ENCODE measurements at regions not wholly inside any gene's neighbourhood (a gene's known extent, or its start where the extent isn't known, plus 50 kb on each side); places are given as distances from the start of the nearest gene placed in this dataset.

GRCh38 chr17:36661047-36661666 is 59.8 kb downstream of the MRM1 start:
- no peak for DNase-seq (ENCODE audit: low read depth, low spot score)
- H3K4me3 ChIP-seq (ENCODE audit: low read length): no peak overlapping the region

GRCh38 chr17:36661688-36662087 is 60.3 kb downstream of the MRM1 start:
- H3K4me3 ChIP-seq (ENCODE audit: low read length): no peak overlapping the region
- DNase-seq (ENCODE audit: low read depth, low spot score): no peak

- no peak for DNase-seq (ENCODE audit: low read depth, low spot score)
- no peak overlapping the region for H3K4me3 ChIP-seq (ENCODE audit: low read length)
Measured at GRCh38 chr17:36665417-36665816, 64.0 kb downstream of the MRM1 start.

DNA sequence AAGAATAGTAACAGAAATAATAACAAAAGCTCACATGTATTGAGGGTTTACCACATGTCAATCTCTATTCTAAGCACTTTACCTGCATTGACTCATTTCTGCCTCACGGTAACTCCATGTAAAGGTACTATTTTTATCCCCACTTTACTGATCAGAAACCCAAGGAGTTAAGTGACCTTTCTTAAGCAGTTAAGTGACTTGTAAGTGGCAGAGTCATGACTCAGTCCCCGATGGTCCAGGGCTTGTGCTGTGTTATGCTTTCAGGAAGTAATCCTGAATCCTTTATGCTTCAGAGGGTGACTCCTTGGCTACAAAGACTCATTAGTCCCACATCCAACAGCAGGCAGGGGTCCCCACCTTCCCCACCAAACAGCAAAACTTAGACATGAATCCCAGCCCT is 66.5 kb downstream of the MRM1 start:
- no peak for DNase-seq (ENCODE audit: low read depth, low spot score)
- no peak overlapping the region for H3K4me3 ChIP-seq (ENCODE audit: low read length)

DNA sequence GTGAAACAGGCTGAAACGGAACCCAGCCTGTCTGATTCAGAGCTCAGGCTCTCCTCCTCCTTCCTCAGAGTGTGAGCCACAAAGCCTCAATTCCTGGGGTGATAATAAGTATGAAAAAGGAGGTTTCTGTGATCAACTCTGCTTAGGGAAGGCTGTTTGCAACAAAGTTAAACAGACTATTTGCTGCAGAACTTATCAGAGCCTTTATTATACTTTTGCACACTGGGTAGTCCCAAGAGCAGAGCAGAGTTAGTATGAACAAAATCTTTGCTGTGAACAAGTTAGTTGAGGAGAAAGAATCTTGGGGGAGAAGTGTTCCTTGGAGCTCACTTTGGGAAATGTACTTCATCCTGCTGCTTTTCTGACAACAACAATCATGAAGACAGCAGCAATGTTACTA is 67.4 kb downstream of the MRM1 start:
- DNase-seq (ENCODE audit: low read depth, low spot score): no peak
- no peak overlapping the region for H3K4me3 ChIP-seq (ENCODE audit: low read length)

DNA sequence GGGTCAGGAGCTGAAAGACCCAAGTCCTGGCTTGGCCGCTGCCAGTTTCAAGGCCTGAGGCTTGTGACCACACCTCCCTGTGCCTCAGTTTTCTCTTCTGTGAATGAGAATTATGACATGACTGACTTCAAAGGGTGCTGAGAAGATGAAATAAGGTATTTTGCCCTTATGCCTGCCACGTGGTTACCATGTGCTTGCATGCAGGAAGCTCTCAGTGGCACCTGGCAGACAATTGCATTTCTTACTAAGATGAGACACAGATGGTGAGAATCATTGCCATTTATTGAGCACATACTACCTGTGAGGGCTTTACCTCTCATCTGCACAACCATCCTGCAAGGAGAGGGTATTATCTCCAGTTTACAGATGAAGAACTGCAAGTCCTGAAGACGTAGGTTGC is 69.8 kb downstream of the MRM1 start:
- H3K4me3 ChIP-seq (ENCODE audit: low read length): no peak overlapping the region
- DNase-seq (ENCODE audit: low read depth, low spot score): peak; percentile 62

DNA sequence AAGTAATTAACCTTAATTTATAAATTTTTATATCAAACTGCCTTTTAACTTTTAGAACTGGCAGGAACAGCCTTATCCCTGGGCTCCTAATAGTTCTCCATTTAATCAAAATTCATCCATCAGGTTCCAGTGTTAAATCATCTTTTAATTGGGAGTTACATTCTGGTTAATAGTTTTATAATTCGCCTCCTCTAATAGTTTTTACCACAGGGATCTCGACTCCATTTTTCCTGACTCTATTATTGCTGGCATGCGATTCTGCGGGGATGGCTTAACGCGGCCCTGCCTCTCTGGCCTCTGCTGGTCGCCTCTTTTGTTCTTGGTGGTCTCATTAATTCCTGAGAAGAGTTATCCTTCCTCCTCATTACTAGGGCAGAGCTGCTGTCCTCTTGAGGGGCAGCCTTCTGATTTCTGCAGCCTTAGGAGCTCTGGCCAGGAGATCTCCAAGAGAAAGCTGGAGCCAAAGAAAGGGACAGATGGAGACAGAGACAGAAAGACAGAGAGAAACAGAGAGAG is 71.1 kb downstream of the MRM1 start:
- H3K4me3 ChIP-seq (ENCODE audit: low read length): no peak overlapping the region
- no peak for DNase-seq (ENCODE audit: low read depth, low spot score)

DNA sequence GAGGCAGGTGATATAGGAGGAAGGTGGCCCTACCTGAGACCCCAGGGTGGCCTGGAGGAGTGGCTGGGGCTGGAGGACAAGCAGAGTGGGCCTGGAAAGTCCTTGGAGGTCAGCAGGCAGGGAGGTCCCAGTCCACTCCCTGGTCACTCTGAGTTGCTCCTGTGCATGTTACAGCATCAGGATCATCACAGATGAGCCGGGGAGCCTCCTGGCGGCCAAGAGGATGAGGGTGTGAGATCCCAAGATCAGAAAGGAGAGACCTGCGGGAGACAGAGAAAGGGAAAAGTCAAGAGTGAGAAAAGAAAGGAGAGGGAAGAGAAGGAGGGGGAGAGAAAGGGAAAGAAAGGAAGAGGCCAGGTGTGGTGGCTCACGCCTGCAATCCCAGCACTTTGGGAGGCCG is 71.7 kb downstream of the MRM1 start:
- H3K4me3 ChIP-seq (ENCODE audit: low read length): no peak overlapping the region
- DNase-seq (ENCODE audit: low read depth, low spot score): no peak

DNA sequence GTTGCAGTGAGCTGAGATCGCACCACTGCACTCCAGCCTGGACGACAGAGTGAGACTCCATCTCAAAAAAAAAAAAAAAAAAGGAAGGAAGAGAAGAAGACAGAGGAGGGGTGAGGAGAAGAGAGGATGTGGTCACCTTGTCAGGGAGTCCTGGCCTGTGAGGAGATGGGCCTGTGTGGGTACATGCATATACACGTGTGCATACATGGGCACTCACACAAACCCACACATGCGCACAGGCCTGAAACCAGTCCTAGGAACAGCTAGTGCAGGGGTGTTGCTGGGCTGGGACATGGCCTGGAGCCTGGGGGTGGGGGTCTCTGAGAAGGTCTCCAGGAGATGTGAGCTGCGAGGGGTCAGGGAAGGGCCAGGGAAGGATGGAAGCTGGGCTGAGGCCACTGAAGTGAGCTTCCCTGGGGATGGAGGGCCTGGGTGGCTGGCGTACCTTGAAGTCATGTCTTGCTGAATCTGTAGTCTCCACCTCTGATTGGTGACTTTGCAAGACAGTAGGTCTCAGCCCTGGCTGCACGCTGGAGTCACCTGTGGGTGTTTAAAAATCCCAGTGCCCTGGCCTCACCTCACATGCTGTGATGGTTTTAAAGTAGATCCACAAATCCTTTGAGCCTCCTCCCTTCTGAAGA is 72.4 kb downstream of the MRM1 start:
- H3K4me3 ChIP-seq (ENCODE audit: low read length): peak overlapping the region; percentile 28
- DNase-seq (ENCODE audit: low read depth, low spot score): peak; percentile 70

DNA sequence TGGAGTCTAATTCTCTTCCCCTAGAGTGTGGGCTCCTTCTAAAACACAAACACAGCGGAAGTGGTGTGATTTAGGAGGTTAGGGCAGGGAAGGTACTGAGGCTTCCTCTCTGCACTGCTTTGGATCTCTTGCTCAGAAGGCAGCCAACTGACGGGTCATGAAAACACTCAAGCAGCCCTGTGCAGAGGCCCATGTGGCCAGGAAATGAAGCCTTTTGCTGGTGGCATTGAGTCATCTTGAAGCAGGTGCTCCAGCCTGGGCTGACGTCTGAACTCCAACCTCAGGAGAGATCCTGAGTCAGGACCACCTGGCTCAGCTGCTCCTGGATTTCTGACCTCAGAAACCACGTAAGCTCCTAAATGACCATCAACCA is 72.9 kb downstream of the MRM1 start:
- H3K4me3 ChIP-seq (ENCODE audit: low read length): peak overlapping the region; percentile 28
- DNase-seq (ENCODE audit: low read depth, low spot score): peak; percentile 98

DNA sequence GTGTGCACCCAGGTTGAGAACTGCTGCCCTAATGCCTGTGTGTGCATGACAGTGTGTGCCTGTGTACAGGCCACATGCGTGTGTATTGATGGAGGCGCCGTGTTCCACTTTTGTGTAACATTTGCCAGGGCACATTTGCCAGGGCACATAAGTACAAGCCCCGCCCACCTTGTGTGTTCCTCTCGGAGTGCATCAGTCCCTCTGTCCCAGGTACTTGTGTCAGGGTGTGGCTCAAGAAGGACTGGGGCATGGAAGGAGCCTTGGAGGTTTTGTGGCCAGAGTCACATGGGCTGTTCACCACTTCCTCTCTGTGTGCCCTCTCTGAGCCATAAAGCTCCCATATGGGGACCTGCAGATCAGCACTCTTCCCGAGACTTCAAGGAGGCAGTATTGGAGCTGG is 73.9 kb downstream of the MRM1 start:
- H3K4me3 ChIP-seq (ENCODE audit: low read length): peak overlapping the region; percentile 20
- DNase-seq (ENCODE audit: low read depth, low spot score): peak; percentile 82

- DNase-seq (ENCODE audit: low read depth, low spot score): peak; percentile 54
- H3K4me3 ChIP-seq (ENCODE audit: low read length): peak overlapping the region; percentile 20
Measured at GRCh38 chr17:36675786-36676185, 74.4 kb downstream of the MRM1 start.

GRCh38 chr17:36679815-36680467 is 78.6 kb downstream of the MRM1 start:
- H3K4me3 ChIP-seq (ENCODE audit: low read length): no peak overlapping the region
- no peak for DNase-seq (ENCODE audit: low read depth, low spot score)

- DNase-seq (ENCODE audit: low read depth, low spot score): no peak
- H3K4me3 ChIP-seq (ENCODE audit: low read length): no peak overlapping the region
Measured at GRCh38 chr17:36680701-36681202, 79.4 kb downstream of the MRM1 start.

DNA sequence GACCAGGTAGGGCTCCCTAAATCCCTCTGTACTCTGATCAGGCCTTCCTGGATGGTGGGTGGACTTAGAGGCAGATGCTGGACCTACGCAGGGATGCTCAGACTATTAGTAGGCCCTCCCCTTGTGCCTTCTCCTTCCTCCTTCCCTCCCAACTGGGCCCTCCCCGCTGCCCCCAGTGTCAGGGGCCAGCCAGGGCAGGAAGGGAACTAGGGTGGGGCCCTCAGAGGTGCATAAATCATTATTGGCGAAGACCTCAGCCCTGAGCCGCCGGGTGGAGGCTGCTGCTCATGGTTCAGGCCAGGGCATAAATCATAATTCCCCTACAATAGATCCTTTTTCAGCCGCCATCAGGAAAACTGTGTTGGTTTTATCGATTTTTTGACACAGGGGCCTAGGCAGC is 81.4 kb downstream of the MRM1 start:
- no peak overlapping the region for H3K4me3 ChIP-seq (ENCODE audit: low read length)
- no peak for DNase-seq (ENCODE audit: low read depth, low spot score)

- no peak for DNase-seq (ENCODE audit: low read depth, low spot score)
- H3K4me3 ChIP-seq (ENCODE audit: low read length): no peak overlapping the region
Measured at GRCh38 chr17:36683387-36683786, 82.0 kb downstream of the MRM1 start.

DNA sequence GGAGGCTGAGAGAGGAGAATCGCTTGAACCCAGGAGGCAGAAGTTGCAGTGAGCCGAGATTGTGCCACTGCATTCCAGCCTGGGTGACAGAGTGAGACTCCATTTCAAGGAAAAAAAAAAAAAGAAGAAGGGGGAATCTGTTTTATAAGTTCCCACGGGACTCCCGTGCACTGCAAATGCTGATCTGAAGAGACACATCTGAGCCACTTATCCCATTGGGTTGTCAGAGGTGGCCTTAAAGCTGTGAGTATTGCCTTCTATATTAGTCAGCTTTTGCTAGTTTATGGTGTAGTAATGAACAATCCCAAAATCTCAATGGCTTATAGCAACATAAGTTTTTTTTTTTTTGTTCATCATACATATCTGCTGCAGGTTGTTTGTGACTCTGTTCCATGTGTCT is 82.8 kb downstream of the MRM1 start:
- no peak for DNase-seq (ENCODE audit: low read depth, low spot score)
- H3K4me3 ChIP-seq (ENCODE audit: low read length): no peak overlapping the region

- DNase-seq (ENCODE audit: low read depth, low spot score): no peak
- H3K4me3 ChIP-seq (ENCODE audit: low read length): no peak overlapping the region
Measured at GRCh38 chr17:36686123-36686669, 84.8 kb downstream of the MRM1 start.

GRCh38 chr17:36687736-36688135 is 86.4 kb downstream of the MRM1 start:
- DNase-seq (ENCODE audit: low read depth, low spot score): no peak
- no peak overlapping the region for H3K4me3 ChIP-seq (ENCODE audit: low read length)

GRCh38 chr17:36689089-36689667 is 87.8 kb downstream of the MRM1 start:
- no peak overlapping the region for H3K4me3 ChIP-seq (ENCODE audit: low read length)
- DNase-seq (ENCODE audit: low read depth, low spot score): no peak
